HEK293T (cell line): ENCODE measurements at regions not wholly inside any gene's neighbourhood (a gene's known extent, or its start where the extent isn't known, plus 50 kb on each side); places are given as distances from the start of the nearest gene placed in this dataset.

ENCODE experiments used
- BHLHE40 ChIP-seq: fragments of 450-650 bp; IDR thresholded peaks from 2 replicates; pipeline ENCODE4 v1.6.1; 2016; ENCODE audit warnings: mild to moderate bottlenecking, moderate library complexity, borderline replicate concordance
- ELF4 ChIP-seq: fragments of 450-650 bp; IDR thresholded peaks from 2 replicates; pipeline ENCODE4 v1.6.1; 2017; ENCODE audit warnings: antibody characterized with exemption
- L3MBTL2 ChIP-seq: fragments of 450-650 bp; conservative IDR thresholded peaks from 2 replicates; pipeline ENCODE4 v1.6.1; 2016; ENCODE audit warnings: mild to moderate bottlenecking
- LEF1 ChIP-seq: fragments of 450-650 bp; IDR thresholded peaks from 2 replicates; pipeline ENCODE4 v1.6.1; 2017; ENCODE audit warnings: mild to moderate bottlenecking, borderline replicate concordance
- NFRKB ChIP-seq: fragments of 450-650 bp; IDR thresholded peaks from 2 replicates; pipeline ENCODE4 v1.6.1; 2016; ENCODE audit warnings: mild to moderate bottlenecking, moderate library complexity
- SP1 ChIP-seq: fragments of 450-650 bp; IDR thresholded peaks from 2 replicates; pipeline ENCODE4 v1.6.1; 2017
- TARDBP ChIP-seq: fragments of 450-650 bp; IDR thresholded peaks from 2 replicates; pipeline ENCODE4 v1.6.1; 2016
- ZNF384 ChIP-seq: fragments of 450-650 bp; IDR thresholded peaks from 2 replicates; pipeline ENCODE4 v1.6.1; 2016

- TF ChIP-seq TARDBP (no peak), ELF4 (no peak), SP1 (no peak), BHLHE40 (no peak), L3MBTL2 (no peak), NFRKB (no peak), LEF1 (no peak), ZNF384 (no peak)
Observed at GRCh38 chr12:126601184-126602170, 1536.2 kb downstream of the AACS start.
